HG03354 (cell line): ENCODE measurements at regions not wholly inside any gene's neighbourhood (a gene's known extent, or its start where the extent isn't known, plus 50 kb on each side); places are given as distances from the start of the nearest gene placed in this dataset.

Experiments used
- ATAC-seq: cut with Tn5 transposase; IDR thresholded peaks from one replicate; pipeline ENCODE4 v1.9.1; 2021; ENCODE audit warnings: mild to moderate bottlenecking; ENCODE audit not compliant: unreplicated experiment, poor library complexity, severe bottlenecking

- no peak for ATAC-seq
Observed at GRCh38 chr2:176960736-176961520, 251.7 kb upstream of the HNRNPA3 start.

DNA sequence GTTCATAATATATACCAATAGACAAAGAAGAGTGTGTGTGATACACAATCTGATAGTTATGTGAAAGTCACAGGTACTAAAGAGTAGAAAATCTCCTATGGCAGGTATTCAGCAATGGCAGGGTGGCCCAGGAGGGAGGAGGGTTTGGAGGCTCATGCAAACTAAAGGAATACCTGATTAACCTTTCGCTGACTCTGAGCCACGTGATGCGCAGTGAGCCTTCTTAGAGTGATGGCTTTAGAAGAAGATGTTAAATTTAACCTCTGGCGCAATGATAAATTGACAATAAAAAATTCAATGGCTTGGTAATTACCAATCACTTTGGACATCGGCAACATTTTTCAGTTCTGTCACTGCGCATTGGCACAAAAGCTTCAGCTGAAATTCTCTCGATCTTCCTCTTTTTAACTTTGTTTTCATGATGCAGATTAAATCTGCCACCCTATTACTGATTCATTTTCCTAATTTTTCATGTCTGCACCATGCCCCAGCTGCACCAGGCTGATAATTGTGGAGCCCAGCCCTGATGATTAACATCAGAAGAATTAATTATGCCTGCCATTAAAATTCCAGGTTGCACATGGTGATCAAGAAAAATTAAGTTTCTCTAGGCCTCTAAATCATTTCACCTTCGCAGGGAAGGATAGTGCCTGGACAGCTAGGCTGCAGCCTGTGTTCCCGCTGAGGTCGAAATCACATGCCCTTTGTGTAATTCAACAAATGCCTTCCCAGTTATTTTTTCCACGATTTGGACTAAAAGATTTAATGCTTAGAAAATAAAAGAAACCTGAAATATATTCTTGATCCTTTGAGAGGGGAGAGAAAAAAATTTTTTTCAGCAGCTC, 250.6 kb upstream of the HNRNPA3 start:
- ATAC-seq, result no peak

GRCh38 chr2:176963568-176964287, 248.9 kb upstream of the HNRNPA3 start:
- ATAC-seq, result no peak

GRCh38 chr2:176967911-176968450, 244.6 kb upstream of the HNRNPA3 start:
- ATAC-seq, result no peak

DNA sequence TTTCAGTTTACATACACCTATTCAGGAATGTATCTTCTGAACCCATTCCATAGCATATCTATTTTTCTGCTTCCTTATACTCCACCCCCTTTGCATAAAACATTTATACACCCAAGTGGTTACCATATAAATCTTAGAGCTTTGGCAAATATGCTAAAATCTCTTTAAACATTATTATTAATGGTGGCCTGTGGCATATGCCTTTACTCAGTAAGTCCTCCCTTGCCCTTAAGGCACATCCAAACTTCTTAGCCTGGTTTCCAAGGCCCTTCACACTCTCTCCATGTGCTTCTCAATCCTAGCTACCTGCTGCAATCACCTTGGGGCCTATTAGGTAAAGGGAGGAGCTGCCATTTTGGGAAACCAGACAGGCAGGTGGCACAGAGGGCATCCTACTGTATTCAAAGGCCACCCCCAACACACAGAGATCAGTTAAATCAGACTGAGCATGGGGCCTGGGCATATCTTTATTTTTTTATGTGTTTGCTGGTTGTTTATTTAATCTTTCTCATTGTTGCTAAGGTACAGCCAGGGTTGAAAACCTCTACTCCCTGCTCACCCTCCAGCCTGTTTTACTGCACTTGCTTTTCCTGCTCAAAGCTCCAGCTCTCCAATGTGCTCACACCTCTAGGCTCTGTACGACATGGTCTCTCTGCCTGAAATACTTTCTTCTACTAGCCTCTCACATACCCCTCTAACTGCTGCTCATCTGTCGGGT, 242.8 kb upstream of the HNRNPA3 start:
- no peak for ATAC-seq

GRCh38 chr2:176976736-176977685, 235.6 kb upstream of the HNRNPA3 start:
- ATAC-seq, result no peak

- no peak for ATAC-seq
Observed at GRCh38 chr2:176978921-176979320, 233.7 kb upstream of the HNRNPA3 start.

DNA sequence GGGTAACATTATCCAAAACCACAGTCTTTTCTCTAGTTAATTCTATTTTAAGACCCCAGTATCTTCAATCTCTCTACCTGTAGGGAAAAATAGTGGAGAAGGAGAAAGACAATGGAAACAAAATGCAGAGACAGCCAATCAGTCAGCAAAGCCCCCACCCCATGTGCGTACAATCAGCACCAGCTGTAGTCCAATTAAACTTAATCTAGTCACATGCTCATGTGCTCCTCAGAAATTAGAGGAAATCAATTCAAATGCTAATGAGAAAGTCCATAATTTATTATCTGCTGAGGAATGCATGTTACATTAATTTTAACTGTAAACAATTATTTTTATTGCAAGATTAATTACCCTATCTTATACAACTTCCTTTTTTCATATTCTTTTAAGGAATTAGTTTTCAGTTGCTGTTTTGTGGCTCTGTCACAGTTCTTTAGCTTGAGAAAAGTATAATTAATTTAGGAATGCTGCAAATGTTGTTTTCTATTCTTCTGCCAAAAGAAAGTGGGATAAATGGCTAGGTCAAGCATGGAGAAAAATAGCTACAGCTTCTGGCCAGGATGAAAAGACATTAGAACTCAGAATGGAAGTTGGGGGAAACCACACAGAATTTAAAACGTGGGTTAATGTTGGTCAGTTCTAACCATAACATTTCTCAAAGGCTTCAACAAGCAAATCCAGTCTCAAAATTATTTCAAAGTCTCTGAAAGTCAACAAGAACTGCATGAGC, 232.4 kb upstream of the HNRNPA3 start:
- no peak for ATAC-seq

- no peak for ATAC-seq
Observed at GRCh38 chr2:176984987-176985386, 227.6 kb upstream of the HNRNPA3 start.

GRCh38 chr2:176985871-176986270, 226.7 kb upstream of the HNRNPA3 start:
- ATAC-seq, result no peak

DNA sequence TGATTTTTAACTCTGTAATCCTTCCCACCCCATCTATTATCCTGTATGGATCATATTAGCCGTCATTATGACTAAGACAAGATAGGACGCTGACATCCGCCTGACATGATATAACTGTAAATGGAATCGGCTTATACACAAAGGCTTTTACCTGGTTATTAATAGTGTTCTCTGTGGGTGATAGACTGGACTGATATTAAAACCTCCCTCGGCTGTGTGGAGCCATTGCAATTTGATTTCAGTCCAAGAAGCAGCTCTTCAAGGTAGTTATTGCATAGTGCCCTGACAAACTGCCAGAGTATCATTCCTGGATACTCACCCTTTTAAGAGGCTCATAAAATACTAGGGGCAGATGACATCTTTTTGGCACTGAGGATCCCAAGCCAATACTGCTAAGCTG, 226.1 kb upstream of the HNRNPA3 start:
- ATAC-seq, result no peak

GRCh38 chr2:176991411-176991810, 221.2 kb upstream of the HNRNPA3 start:
- ATAC-seq, result no peak

DNA sequence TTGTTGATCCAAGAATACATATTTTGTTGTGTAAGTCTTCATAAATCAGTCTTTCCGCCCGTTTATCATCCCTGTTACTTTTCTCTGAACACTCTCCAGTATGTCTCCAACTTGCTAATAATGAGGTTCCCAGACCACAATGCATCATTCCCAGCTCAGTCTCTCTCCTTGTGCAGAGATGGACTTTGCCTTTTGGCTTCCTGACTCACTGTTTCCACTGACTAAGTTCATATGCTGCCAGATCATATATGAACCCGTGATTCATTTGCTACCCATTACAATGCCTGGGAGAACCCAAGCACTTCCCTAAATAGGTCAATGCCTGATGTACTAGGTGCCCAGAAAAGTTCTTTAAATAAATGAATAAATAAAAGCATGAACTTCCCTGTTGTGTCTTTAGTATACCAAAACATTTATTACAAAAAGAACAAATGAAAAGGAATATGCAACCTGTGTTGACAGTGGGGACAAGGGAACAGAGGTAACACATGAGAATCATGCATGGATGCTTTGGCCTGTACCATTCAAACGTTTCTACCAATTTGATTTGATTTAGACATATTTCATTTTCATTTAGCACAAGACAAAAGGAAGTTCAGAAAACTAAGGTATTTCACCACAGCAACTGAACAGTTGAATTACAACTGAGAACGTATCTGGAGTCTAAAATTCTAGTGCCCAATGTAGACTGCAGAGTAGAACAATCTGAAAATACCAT, 215.4 kb upstream of the HNRNPA3 start:
- ATAC-seq, result peak; percentile 69

DNA sequence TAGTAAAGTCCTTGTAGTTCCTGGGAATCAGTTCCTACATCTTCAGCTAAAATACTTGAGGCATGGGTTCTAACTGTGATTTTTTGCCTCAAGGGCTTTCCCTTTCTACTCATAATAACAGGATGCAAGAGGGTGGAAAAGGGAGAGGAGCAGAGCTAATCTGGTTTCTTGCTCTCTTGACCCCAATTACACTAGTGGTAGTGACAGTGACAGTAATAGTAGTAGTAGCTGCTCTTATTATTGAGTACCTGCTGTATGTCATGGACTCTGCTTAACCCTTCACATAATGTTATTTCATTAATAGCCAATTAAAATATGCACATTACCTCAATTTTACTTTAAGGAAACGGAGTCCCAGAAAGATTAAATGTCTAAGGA, 214.8 kb upstream of the HNRNPA3 start:
- peak; percentile 28 for ATAC-seq

GRCh38 chr2:176999301-176999700, 213.3 kb upstream of the HNRNPA3 start:
- peak; percentile 56 for ATAC-seq

- no peak for ATAC-seq
Observed at GRCh38 chr2:177000061-177000714, 212.4 kb upstream of the HNRNPA3 start.

GRCh38 chr2:177000715-177001072, 211.9 kb upstream of the HNRNPA3 start:
- ATAC-seq, result no peak
